AG10803 (cell line): ENCODE measurements at regions not wholly inside any gene's neighbourhood (a gene's known extent, or its start where the extent isn't known, plus 50 kb on each side); places are given as distances from the start of the nearest gene placed in this dataset.

ENCODE experiments used
- DNase-seq: peaks from one replicate; pipeline ENCODE4 v3.0.0; 2010; ENCODE audit warnings: low read depth
- H3K4me3 ChIP-seq: 2 replicates; pipeline ENCODE4 v1.5.1; 2011; ENCODE audit warnings: mild to moderate bottlenecking, low read length, control low read depth
- TF ChIP-seq, protein P1 (sequence below): conservative IDR thresholded peaks from 2 replicates; pipeline ENCODE4 v1.5.1; 2011; ENCODE audit warnings: mild to moderate bottlenecking, low read length, control low read depth, inconsistent platforms

- TF ChIP-seq, protein P1, sequence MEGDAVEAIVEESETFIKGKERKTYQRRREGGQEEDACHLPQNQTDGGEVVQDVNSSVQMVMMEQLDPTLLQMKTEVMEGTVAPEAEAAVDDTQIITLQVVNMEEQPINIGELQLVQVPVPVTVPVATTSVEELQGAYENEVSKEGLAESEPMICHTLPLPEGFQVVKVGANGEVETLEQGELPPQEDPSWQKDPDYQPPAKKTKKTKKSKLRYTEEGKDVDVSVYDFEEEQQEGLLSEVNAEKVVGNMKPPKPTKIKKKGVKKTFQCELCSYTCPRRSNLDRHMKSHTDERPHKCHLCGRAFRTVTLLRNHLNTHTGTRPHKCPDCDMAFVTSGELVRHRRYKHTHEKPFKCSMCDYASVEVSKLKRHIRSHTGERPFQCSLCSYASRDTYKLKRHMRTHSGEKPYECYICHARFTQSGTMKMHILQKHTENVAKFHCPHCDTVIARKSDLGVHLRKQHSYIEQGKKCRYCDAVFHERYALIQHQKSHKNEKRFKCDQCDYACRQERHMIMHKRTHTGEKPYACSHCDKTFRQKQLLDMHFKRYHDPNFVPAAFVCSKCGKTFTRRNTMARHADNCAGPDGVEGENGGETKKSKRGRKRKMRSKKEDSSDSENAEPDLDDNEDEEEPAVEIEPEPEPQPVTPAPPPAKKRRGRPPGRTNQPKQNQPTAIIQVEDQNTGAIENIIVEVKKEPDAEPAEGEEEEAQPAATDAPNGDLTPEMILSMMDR = no peak
- DNase-seq = no peak
- no peak overlapping the region for H3K4me3 ChIP-seq
Observed at GRCh38 chr18:40099641-40100040, 1855.4 kb upstream of the PIK3C3 start.

GRCh38 chr18:40096675-40097074 is 1858.4 kb upstream of the PIK3C3 start:
- no peak for DNase-seq
- H3K4me3 ChIP-seq = no peak overlapping the region
- TF ChIP-seq, protein P1 = no peak

GRCh38 chr18:40094441-40094840 is 1860.6 kb upstream of the PIK3C3 start:
- no peak overlapping the region for H3K4me3 ChIP-seq

DNA sequence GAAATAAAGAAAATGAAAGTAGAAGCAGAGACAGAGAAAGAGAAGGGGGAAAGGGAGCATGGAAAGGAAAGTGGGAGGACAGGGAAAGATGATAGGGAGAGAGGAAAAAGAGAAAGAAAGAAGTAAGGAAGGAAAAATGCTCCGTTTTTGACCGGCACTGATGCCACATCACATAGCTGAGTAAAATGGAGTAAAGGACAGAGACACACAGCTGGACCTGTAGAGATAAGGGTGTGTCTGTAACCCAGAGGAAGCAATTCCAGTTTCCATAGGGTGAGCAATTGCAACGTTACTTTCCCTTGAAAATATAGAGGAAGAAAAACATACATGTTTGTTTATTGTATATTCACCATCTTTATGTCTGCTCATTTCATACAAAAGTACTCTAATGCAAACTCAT is 1866.9 kb upstream of the PIK3C3 start:
- no peak for DNase-seq

More at GRCh38 chr18:40094441-40094840, 1860.6 kb upstream of the PIK3C3 start:
- TF ChIP-seq, protein P1 = no peak
- DNase-seq = peak; percentile 4

DNA sequence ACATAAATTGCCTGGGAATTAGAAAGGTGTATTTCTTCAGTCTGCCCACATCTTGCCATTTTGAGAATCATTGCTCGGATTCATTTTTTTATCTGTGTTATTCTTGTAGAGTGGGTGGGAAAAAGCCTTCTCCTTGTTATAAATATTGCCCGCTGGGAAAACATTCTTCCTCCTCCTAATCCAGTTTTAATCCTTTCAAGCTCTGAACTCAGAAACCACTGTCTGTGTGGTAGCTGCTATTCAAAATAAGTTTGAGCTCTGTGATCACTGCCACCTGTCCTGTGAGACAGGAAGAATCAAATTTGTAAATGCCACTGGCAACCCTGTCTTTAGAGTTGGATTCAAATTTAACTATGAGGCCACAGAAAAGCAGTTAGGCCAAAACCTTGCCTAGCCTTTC is 1875.2 kb upstream of the PIK3C3 start:
- no peak overlapping the region for H3K4me3 ChIP-seq
- TF ChIP-seq, protein P1 = no peak
- no peak for DNase-seq

More for the DNA sequence above, 1866.9 kb upstream of the PIK3C3 start:
- H3K4me3 ChIP-seq = no peak overlapping the region
- TF ChIP-seq, protein P1 = no peak

GRCh38 chr18:40075616-40076015 is 1879.4 kb upstream of the PIK3C3 start:
- no peak for DNase-seq
- H3K4me3 ChIP-seq = no peak overlapping the region
- TF ChIP-seq, protein P1 = no peak

DNA sequence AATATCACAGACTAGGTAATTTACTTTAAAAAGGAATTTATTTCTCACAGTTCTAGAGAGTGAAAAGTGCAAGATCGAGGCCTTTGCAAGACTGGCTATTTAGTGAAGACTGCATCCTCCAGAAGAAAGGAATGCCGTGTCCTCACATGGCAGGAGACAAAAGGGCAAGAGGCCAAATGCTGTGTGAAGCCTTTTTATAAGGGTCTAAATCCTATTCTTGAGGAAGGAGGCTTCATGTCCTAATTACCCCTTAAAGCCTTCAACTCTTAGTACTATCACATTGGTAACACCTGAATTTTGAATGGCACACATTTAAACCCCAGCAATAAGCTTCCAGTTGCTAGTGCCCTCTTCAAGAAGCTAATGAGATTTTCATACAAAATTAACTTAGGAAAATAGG is 1882.3 kb upstream of the PIK3C3 start:
- TF ChIP-seq, protein P1 = no peak
- DNase-seq = no peak
- no peak overlapping the region for H3K4me3 ChIP-seq
